SK-N-SH (cell line): ENCODE measurements at regions not wholly inside any gene's neighbourhood (a gene's known extent, or its start where the extent isn't known, plus 50 kb on each side); places are given as distances from the start of the nearest gene placed in this dataset.

Experiments used
- CTCF ChIA-PET: fragments of 300-600, 350-600 bp; formaldehyde crosslinking; extraction: SDS; loops from one replicate; lab custom pipeline; 2021; lab: Yijun Ruan, JAX
- POLR2A ChIA-PET: fragments of 350-600 bp; sonication (Branson Sonifier 250); formaldehyde crosslinking; extraction: SDS; loops from one replicate; lab custom pipeline; 2020; ENCODE audit warnings: antibody characterized with exemption, inconsistent platforms; lab: Yijun Ruan, JAX
- DNase-seq: peaks from one replicate; pipeline ENCODE4 v3.0.0; 2012
- H2AFZ ChIP-seq: fragments of 200-600 bp; sonication (generic); 2 replicates; pipeline ENCODE4 v1.8.1; 2016; ENCODE audit warnings: antibody characterized with exemption, mild to moderate bottlenecking, low read depth
- H3F3A ChIP-seq: fragments of 200-600 bp; sonication (generic); replicated peaks from 2 replicates; pipeline ENCODE3; 2016; ENCODE audit warnings: antibody characterized with exemption, mild to moderate bottlenecking; ENCODE audit not compliant: insufficient read depth
- H3K27ac ChIP-seq, 2 experiments: fragments of 200-500 bp in 1 of 2; fragments of 200-600 bp in 1 of 2; sonication (Bioruptor generic) in 1 of 2; sonication (generic), shearing (Covaris generic) in 1 of 2; 2 replicates each; pipeline versions ENCODE4 v1.5.1 to v1.6.1; 2014 to 2016; ENCODE audit warnings: low read depth in 2 of 2, inconsistent platforms in 1 of 2, low read length in 1 of 2, mild to moderate bottlenecking in 1 of 2, mixed read lengths in 1 of 2
- H3K27me3 ChIP-seq: fragments of 200-600 bp; sonication (generic), shearing (Covaris generic); 2 replicates; pipeline ENCODE4 v1.6.1; 2016; ENCODE audit warnings: mixed run types; ENCODE audit not compliant: insufficient read depth
- H3K36me3 ChIP-seq, 2 experiments: fragments of 200-500 bp in 1 of 2; fragments of 200-600 bp in 1 of 2; sonication (Bioruptor generic) in 1 of 2; sonication (generic) in 1 of 2; replicated peaks in 1 of 2; 2 replicates each; pipeline versions ENCODE3 to v1.5.1; 2014 to 2016; ENCODE audit warnings: low read length in 1 of 2, mild to moderate bottlenecking in 1 of 2; ENCODE audit not compliant: insufficient read depth in 2 of 2, control insufficient read depth in 1 of 2
- H3K4me1 ChIP-seq, 2 experiments: fragments of 200-500 bp in 1 of 2; fragments of 200-600 bp in 1 of 2; sonication (Bioruptor generic) in 1 of 2; sonication (generic), shearing (Covaris generic) in 1 of 2; 2 replicates each; pipeline versions ENCODE4 v1.5.1 to v1.6.1; 2014 to 2016; ENCODE audit warnings: low read depth in 1 of 2, low read length in 1 of 2, mixed run types in 1 of 2; ENCODE audit not compliant: insufficient read depth in 2 of 2, control insufficient read depth in 1 of 2
- H3K4me2 ChIP-seq: fragments of 200-600 bp; sonication (generic), shearing (Covaris generic); 2 replicates; pipeline ENCODE4 v1.6.1; 2017; ENCODE audit warnings: mixed run types
- H3K4me3 ChIP-seq, 2 experiments: fragments of 200-500 bp in 1 of 2; fragments of 200-600 bp in 1 of 2; sonication (Bioruptor generic) in 1 of 2; sonication (generic), shearing (Covaris generic) in 1 of 2; 2 replicates each; pipeline versions ENCODE4 v1.5.1 to v1.8.1; 2014 to 2016; ENCODE audit warnings: low read depth in 2 of 2, inconsistent platforms in 1 of 2, low read length in 1 of 2, mild to moderate bottlenecking in 1 of 2, mixed read lengths in 1 of 2, moderate library complexity in 1 of 2
- H3K79me2 ChIP-seq: fragments of 200-600 bp; sonication (generic); 2 replicates; pipeline ENCODE4 v1.8.1; 2017; ENCODE audit warnings: mild to moderate bottlenecking; ENCODE audit not compliant: insufficient read depth
- H3K9ac ChIP-seq: fragments of 200-600 bp; sonication (generic); 2 replicates; pipeline ENCODE4 v1.6.1; 2017; ENCODE audit warnings: mixed run types
- H3K9me2 ChIP-seq: fragments of 200-600 bp; sonication (generic); 2 replicates; pipeline ENCODE4 v1.6.1; 2017; ENCODE audit warnings: mixed run types
- H3K9me3 ChIP-seq: fragments of 200-600 bp; sonication (generic); 2 replicates; pipeline ENCODE4 v1.6.1; 2017; ENCODE audit warnings: mixed run types, mild to moderate bottlenecking, moderate library complexity
- H4K20me1 ChIP-seq: fragments of 200-600 bp; sonication (generic); 2 replicates; pipeline ENCODE4 v1.6.1; 2017; ENCODE audit warnings: mild to moderate bottlenecking, mixed run types; ENCODE audit not compliant: insufficient read depth
- CHD2 ChIP-seq: fragments of 150-350 bp; IDR thresholded peaks from 2 replicates; pipeline ENCODE4 v1.6.1; 2018; ENCODE audit warnings: low read length; ENCODE audit not compliant: partially characterized antibody
- FOXM1 ChIP-seq: IDR thresholded peaks from 2 replicates; pipeline ENCODE4 v1.4.0; 2012; ENCODE audit warnings: low read depth, mild to moderate bottlenecking
- IRF3 ChIP-seq: fragments of 150-350 bp; IDR thresholded peaks from 2 replicates; pipeline ENCODE4 v1.6.1; 2016; ENCODE audit warnings: mild to moderate bottlenecking, low read depth, low read length
- MEF2A ChIP-seq: IDR thresholded peaks from 2 replicates; pipeline ENCODE4 v1.4.0; 2012; ENCODE audit warnings: low read depth, borderline replicate concordance
- NFIC ChIP-seq: IDR thresholded peaks from 2 replicates; pipeline ENCODE4 v1.4.0; 2012; ENCODE audit warnings: borderline replicate concordance
- NRF1 ChIP-seq: IDR thresholded peaks from 2 replicates; pipeline ENCODE4 v1.6.1; 2012; ENCODE audit warnings: low read depth, mild to moderate bottlenecking, low read length
- POLR2AphosphoS5 ChIP-seq: IDR thresholded peaks from 2 replicates; pipeline ENCODE4 v1.6.1; 2012; ENCODE audit warnings: low read depth, low read length
- RAD21 ChIP-seq: IDR thresholded peaks from 2 replicates; pipeline ENCODE4 v1.6.1; 2012; ENCODE audit warnings: mild to moderate bottlenecking, low read length
- RXRA ChIP-seq: IDR thresholded peaks from 2 replicates; pipeline ENCODE4 v1.4.0; 2012; ENCODE audit warnings: low read depth, mild to moderate bottlenecking, borderline replicate concordance
- SIN3A ChIP-seq: IDR thresholded peaks from 2 replicates; pipeline ENCODE4 v1.6.1; 2012; ENCODE audit warnings: low read depth, mild to moderate bottlenecking, low read length, moderate library complexity, borderline replicate concordance
- SMC3 ChIP-seq: IDR thresholded peaks from 2 replicates; pipeline ENCODE4 v1.6.1; 2012; ENCODE audit warnings: low read depth, low read length, improper control_type of control experiment
- TAF1 ChIP-seq: IDR thresholded peaks from 2 replicates; pipeline ENCODE4 v1.6.1; 2012; ENCODE audit warnings: low read depth, mild to moderate bottlenecking, low read length, moderate library complexity, borderline replicate concordance
- YY1 ChIP-seq: IDR thresholded peaks from 2 replicates; pipeline ENCODE4 v1.4.0; 2012; ENCODE audit warnings: low read depth, mild to moderate bottlenecking
- ZBTB33 ChIP-seq: IDR thresholded peaks from 2 replicates; pipeline ENCODE4 v1.4.0; 2012; ENCODE audit warnings: low read depth, borderline replicate concordance
- WGBS: methylation state at CpG from one replicate; pipeline ENCODE4 v1.1.6; 2017; ENCODE audit warnings: low lambda C conversion rate; 5-methylcytosine and 5-hydroxymethylcytosine counted together
- TF ChIP-seq, protein P1 (sequence below): fragments of 150-350 bp; IDR thresholded peaks from 2 replicates; pipeline ENCODE4 v1.6.1; 2017; ENCODE audit warnings: antibody characterized with exemption, low read length, low read depth, borderline replicate concordance
- TF ChIP-seq, protein P2 (sequence below): fragments of 200-600 bp; sonication (generic); IDR thresholded peaks from 2 replicates; pipeline ENCODE4 v1.6.1; 2017; ENCODE audit warnings: antibody characterized with exemption, mild to moderate bottlenecking, moderate library complexity

GRCh38 chr1:177351361-177352108 is 180.8 kb downstream of the BRINP2 start:
- Histone ChIP-seq H2AFZ (no peak overlapping the region), H3K79me2 (no peaks in the 10 kb centered on the region), H3K4me3 (no peak overlapping the region), H3K9me2 (no peaks in the 10 kb centered on the region), H3K9me3 (no peaks in the 10 kb centered on the region), H4K20me1 (no peaks in the 10 kb centered on the region), H3K27me3 (no peaks in the 10 kb centered on the region), H3K4me2 (no peak overlapping the region), H3K9ac (no peak overlapping the region), H3F3A (no peaks in the 10 kb centered on the region), H3K36me3 (no peaks in the 10 kb centered on the region), H3K27ac (no peak overlapping the region), H3K4me1 (no peaks in the 10 kb centered on the region)
- TF ChIP-seq CHD2 (no peak), POLR2AphosphoS5 (no peak), NRF1 (no peak), YY1 (no peak), SIN3A (no peak), NFIC (no peak), ZBTB33 (no peak), RAD21 (no peak), RXRA (no peak), TAF1 (no peak), SMC3 (no peak), MEF2A (no peak), FOXM1 (no peak), IRF3 (no peak)
- TF ChIP-seq, protein P1, sequence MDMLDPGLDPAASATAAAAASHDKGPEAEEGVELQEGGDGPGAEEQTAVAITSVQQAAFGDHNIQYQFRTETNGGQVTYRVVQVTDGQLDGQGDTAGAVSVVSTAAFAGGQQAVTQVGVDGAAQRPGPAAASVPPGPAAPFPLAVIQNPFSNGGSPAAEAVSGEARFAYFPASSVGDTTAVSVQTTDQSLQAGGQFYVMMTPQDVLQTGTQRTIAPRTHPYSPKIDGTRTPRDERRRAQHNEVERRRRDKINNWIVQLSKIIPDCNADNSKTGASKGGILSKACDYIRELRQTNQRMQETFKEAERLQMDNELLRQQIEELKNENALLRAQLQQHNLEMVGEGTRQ, result no peak
- TF ChIP-seq, protein P2, sequence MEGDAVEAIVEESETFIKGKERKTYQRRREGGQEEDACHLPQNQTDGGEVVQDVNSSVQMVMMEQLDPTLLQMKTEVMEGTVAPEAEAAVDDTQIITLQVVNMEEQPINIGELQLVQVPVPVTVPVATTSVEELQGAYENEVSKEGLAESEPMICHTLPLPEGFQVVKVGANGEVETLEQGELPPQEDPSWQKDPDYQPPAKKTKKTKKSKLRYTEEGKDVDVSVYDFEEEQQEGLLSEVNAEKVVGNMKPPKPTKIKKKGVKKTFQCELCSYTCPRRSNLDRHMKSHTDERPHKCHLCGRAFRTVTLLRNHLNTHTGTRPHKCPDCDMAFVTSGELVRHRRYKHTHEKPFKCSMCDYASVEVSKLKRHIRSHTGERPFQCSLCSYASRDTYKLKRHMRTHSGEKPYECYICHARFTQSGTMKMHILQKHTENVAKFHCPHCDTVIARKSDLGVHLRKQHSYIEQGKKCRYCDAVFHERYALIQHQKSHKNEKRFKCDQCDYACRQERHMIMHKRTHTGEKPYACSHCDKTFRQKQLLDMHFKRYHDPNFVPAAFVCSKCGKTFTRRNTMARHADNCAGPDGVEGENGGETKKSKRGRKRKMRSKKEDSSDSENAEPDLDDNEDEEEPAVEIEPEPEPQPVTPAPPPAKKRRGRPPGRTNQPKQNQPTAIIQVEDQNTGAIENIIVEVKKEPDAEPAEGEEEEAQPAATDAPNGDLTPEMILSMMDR, result no peak
- DNase-seq, result no peak
- ChIA-PET POLR2A (no interaction called here), CTCF (no interaction called here)
- 54% methylated on average over 6 of the region's 6 CpGs for WGBS
